HG02642 (cell line): ENCODE measurements at regions not wholly inside any gene's neighbourhood (a gene's known extent, or its start where the extent isn't known, plus 50 kb on each side); places are given as distances from the start of the nearest gene placed in this dataset.
"Not testable (repeated sequence)": the region's sequence is repeated elsewhere in the genome, so short reads cannot be mapped to it uniquely, and the experiment has no call there.

Experiments used
- ATAC-seq: cut with Tn5 transposase; IDR thresholded peaks from one replicate; pipeline ENCODE4 v1.9.1; 2021; ENCODE audit warnings: mild to moderate bottlenecking; ENCODE audit not compliant: unreplicated experiment, poor library complexity

DNA sequence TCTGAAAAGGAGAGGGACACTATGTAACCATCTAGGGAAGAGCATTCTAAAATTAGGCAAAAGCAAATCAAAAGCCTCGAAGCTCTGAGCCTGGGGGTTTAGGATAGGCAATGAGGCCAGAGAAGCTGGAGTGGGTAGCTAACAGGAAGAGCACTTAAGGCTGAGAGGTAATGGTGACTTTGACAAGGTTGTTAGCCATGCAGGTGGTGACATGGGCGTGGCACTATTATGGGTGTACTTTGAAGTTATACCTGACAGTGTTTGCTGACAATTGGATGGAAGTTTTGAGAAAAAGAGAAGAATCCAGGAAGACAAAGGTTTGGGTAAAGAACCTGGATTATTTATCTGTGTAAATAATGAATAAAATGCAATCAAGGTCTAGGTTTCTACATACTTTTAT is 383.0 kb upstream of the SEMA3C start:
- no peak for ATAC-seq

GRCh38 chr7:81300753-81301152 is 381.9 kb upstream of the SEMA3C start:
- no peak for ATAC-seq

- ATAC-seq = no peak
These were observed 380.9 kb upstream of the SEMA3C start for GRCh38 chr7:81299711-81300110.

- ATAC-seq = no peak
These were observed 380.3 kb upstream of the SEMA3C start for GRCh38 chr7:81298951-81299666.

GRCh38 chr7:81297317-81297716 is 378.5 kb upstream of the SEMA3C start:
- ATAC-seq = no peak

GRCh38 chr7:81296726-81297125 is 377.9 kb upstream of the SEMA3C start:
- no peak for ATAC-seq

DNA sequence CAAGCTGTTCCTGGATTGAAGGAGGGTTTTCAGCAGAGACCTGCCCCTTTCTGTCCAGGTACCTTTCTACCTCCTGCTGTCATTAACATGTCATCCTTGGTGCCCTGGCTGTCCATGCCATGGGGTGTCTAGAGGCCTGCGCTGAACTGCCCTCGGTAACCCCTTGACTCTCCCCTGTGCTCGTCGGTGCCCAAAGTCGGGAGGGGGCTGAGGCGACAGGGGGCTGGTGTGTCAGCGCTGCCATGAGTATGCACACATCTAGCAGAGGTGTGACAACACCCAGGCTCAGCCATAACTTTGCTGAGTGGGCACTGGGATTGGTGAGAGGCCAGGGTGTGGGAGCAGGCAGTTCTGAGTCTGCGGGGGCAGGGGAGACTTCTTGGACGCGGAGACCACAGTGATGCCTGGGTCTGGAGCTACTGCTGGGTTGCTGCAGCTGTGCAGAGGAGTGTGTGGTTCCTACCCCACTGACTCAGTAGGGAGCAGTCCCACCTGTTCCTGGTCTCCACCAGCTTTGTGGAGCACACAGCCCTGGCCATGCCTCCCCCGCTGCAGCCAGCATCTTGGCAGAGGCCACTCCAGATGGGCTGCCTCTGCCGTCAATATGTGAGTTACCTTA is 376.2 kb upstream of the SEMA3C start:
- no peak for ATAC-seq

GRCh38 chr7:81293806-81294205 is 375.0 kb upstream of the SEMA3C start:
- ATAC-seq = no peak

GRCh38 chr7:81286754-81287153 is 367.9 kb upstream of the SEMA3C start:
- not testable (repeated sequence) for ATAC-seq

DNA sequence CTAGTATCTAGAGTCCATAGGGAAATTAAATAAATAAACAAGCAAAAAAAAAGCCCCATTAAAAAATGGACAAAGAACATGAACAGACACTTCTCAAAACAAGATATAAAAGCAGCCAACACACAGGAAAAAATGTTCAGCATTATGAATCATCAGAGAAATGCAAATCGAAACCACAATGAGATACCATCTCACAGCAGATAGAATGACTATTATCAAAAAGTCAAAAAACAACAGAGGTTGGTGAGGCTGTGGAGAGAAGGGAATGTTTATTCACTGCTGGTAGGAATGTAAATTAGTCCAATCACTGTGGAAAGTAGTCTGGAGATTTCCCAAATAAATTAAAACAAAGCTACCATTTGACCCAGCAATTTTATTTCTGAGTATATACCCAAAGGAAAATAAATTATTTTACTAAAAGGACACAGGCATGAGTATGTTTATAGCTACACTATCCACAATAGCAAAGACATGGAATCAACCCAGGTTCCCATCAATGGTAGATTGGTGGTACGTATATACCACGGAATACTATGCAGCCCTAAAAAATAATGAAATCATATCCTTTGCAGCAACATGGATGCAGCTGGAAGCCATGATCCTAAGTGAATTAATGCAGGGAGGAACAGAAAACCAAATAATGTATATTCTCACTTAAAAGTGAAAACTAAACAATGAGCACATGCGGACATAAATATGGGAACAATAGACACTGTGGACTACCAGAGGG is 366.5 kb upstream of the SEMA3C start:
- no peak for ATAC-seq

DNA sequence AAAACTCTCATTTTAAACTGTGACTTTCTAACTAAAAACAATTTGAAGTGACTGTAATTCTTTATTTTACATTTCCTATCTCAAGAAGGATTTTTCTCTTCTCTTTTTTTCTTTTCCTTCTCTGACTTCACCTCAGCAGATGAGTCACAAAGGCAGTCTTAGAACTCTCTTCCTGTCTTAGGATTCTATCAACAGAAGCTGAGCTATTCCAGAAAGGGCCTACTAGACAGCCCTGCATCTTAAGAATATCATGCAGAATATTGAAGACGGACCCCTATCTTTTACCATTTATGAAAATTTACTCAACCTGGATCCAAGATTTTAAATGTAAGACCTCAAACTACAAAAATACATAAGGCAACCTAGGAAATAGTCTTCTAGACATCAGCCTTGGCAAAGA is 365.7 kb upstream of the SEMA3C start:
- ATAC-seq = no peak

GRCh38 chr7:81280531-81280930 is 361.7 kb upstream of the SEMA3C start:
- no peak for ATAC-seq

DNA sequence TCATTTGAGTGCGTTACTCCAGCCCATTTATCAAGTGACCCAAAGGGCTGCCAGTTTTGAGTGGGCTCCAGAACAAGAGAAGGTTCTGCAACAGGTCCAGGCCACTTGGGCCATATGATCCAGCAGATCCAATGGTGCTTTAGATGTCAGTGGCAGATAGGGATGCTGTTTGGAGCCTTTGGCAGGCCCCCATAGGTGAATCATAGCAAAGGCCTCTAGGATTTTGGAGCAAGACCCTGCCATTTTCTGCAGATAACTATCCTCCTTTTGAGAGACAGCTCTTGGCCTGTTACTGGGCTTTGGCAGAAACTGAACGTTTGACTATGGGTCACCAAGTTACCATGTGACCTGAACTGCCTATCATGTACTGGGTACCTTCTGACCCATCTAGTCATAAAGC is 358.8 kb upstream of the SEMA3C start:
- ATAC-seq = no peak

DNA sequence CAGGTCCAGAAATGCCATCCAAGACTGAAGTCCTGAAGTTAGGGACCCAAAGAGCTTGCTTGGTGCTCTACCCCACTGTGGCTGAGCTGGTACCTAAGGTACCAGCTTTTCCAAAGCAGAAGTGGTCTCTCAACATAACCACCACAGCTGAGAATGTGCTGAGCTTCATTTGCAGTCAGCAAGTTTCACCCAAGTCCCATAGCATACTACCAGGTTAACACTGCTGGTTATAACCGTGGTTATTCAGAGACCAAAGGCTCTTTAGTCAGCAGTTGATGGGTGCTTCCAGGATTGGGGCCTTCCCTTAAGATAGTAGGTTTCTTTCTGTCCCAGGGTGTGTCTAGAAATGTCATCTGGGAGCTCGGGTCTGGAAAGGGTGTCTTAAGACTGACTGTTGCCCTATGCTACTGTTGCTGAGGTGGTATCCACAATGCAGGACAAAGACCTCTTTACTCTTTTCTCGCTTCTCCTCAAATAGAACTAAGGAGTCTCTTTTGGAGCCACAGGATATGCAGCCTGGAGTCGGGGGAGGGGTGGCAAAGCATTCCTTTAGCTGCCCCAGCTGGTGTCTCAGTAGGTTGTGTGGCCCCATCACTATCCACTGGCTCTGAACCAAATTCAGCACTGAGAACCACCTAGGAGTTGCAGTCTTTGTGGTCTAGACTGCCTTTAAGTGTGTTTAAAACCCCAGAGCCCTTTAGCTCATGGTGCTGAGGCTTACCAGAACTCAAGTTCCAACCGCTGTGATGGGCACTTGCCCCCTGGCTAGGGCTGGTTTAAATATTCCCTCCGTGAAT is 354.9 kb upstream of the SEMA3C start:
- ATAC-seq = no peak

- no peak for ATAC-seq
These were observed 353.3 kb upstream of the SEMA3C start for GRCh38 chr7:81272176-81272575.

GRCh38 chr7:81268551-81268950 is 349.7 kb upstream of the SEMA3C start:
- no peak for ATAC-seq

DNA sequence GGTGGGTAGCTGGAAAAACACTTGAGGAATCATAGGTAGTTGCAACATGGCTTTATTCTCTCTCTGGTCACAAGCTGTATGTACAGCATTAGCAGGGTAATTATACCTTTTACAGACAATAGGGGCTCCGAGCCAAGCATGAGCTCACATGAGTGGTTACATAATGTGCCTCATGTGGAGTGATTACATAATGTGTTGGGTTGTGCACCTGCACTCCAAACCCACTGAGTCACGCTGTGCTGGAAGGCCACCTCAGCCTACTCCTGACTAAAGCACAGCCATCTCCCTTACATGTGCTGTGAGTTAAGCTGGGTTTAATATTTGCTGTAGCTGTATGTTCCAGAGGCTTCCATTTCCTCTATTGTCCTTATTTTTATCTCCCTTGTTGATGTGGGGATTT is 348.7 kb upstream of the SEMA3C start:
- ATAC-seq = no peak

DNA sequence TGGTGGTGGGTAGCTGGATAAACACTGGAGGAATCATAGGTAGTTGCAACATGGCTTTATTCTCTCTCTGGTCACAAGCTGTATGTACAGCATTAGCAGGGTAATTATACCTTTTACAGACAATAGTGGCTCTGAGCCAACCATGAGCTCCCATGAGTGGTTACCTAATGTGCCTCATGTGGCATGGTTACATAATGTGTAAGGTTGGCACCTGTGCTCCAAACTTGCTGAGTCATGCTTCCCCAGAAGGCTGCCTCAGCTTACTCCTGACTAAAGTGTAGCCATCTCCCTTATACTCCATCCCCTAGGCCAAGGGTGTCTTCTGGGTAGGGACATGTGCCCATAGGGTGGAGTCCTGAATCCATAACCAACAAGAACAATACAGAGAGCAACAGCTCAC is 345.3 kb upstream of the SEMA3C start:
- ATAC-seq = no peak

GRCh38 chr7:81260152-81260551 is 341.3 kb upstream of the SEMA3C start:
- ATAC-seq = no peak

DNA sequence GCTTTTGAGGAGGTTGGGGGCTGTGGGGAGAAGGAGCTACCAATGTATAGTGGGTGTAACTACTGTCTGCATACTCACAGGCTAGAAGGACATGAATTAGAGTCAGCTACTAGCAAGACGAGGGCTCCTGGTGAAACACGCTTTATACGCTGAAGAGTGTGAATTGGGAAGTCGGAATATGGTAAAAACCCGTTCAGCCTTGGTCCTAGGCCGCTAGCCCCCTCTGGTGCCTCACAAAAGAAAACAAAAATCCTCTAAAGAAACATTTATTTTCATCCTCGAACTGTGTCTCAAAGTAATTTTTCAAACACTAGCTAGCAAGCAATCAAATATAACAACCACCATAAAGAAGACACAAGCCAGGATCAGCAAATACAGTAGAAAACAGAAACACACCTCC is 338.1 kb upstream of the SEMA3C start:
- no peak for ATAC-seq

GRCh38 chr7:81248420-81248819 is 329.6 kb upstream of the SEMA3C start:
- ATAC-seq = no peak
